K562 (cell line): ENCODE measurements at regions not wholly inside any gene's neighbourhood (a gene's known extent, or its start where the extent isn't known, plus 50 kb on each side); places are given as distances from the start of the nearest gene placed in this dataset.

ENCODE experiments used
- ARHGAP35 ChIP-seq: fragments of 450-650 bp; IDR thresholded peaks from 2 replicates; pipeline ENCODE4 v1.6.1; 2018; ENCODE audit not compliant: partially characterized antibody
- ARID3A ChIP-seq: IDR thresholded peaks from 2 replicates; pipeline ENCODE4 v1.6.1; 2012; ENCODE audit warnings: low read depth, low read length, improper control_type of control experiment, borderline replicate concordance
- CBFA2T2 ChIP-seq: fragments of 450-650 bp; conservative IDR thresholded peaks from 2 replicates; pipeline ENCODE4 v1.6.1; 2017; ENCODE audit warnings: mild to moderate bottlenecking
- CC2D1A ChIP-seq: fragments of 450-650 bp; IDR thresholded peaks from 2 replicates; pipeline ENCODE4 v1.6.1; 2017; ENCODE audit warnings: mild to moderate bottlenecking
- DMBX1 ChIP-seq: fragments of 250-450 bp; sonication (Bioruptor Pico); IDR thresholded peaks from 2 replicates; pipeline ENCODE4 v1.8.0; 2022; ENCODE audit warnings: inconsistent platforms, mild to moderate bottlenecking, moderate library complexity, borderline replicate concordance
- DPF2 ChIP-seq: fragments of 450-650 bp; IDR thresholded peaks from 2 replicates; pipeline ENCODE4 v1.6.1; 2016
- FOXA3 ChIP-seq, 2 experiments: fragments of 450-650 bp in 1 of 2; sonication (generic) in 1 of 2; formaldehyde crosslinking; IDR thresholded peaks in 1 of 2; conservative IDR thresholded peaks in 1 of 2; 2 replicates each; pipeline versions ENCODE4 v1.4.0 to v1.8.0; 2020 to 2022; ENCODE audit warnings: mild to moderate bottlenecking in 2 of 2, missing genetic modification reagents in 1 of 2
- FOXM1 ChIP-seq, 2 experiments: fragments of 450-650 bp in 1 of 2; sonication (generic) in 1 of 2; formaldehyde crosslinking in 1 of 2; IDR thresholded peaks; 2 replicates each; pipeline versions ENCODE4 v1.6.1 to v1.9.0; 2017 to 2022; ENCODE audit warnings: low read depth in 2 of 2, mild to moderate bottlenecking in 2 of 2, missing genetic modification reagents in 1 of 2, moderate library complexity in 1 of 2
- KLF10 ChIP-seq: fragments of 250-450 bp; sonication (Bioruptor Pico); IDR thresholded peaks from 2 replicates; pipeline ENCODE4 v1.6.1; 2021; ENCODE audit warnings: matching md5 sums
- KLF16 ChIP-seq: IDR thresholded peaks from 2 replicates; pipeline ENCODE4 v1.6.1; 2016; ENCODE audit warnings: antibody characterized with exemption
- MBD2 ChIP-seq: sonication (generic); IDR thresholded peaks from 2 replicates; pipeline ENCODE4 v1.6.1; 2016; ENCODE audit warnings: low read depth, borderline replicate concordance
- MECOM ChIP-seq: fragments of 250-450 bp; sonication (Bioruptor Pico); IDR thresholded peaks from 2 replicates; pipeline ENCODE4 v1.8.0; 2022; ENCODE audit warnings: inconsistent platforms
- MEF2A ChIP-seq: IDR thresholded peaks from 2 replicates; pipeline ENCODE4 v1.6.1; 2011; ENCODE audit warnings: low read depth, mild to moderate bottlenecking, low read length, moderate library complexity; ENCODE audit not compliant: control insufficient read depth
- MTA3 ChIP-seq: fragments of 450-650 bp; formaldehyde crosslinking; IDR thresholded peaks from 2 replicates; pipeline ENCODE4 v1.6.1; 2017; ENCODE audit warnings: mild to moderate bottlenecking, borderline replicate concordance
- NELFE ChIP-seq: IDR thresholded peaks from 2 replicates; pipeline ENCODE4 v1.6.1; 2011; ENCODE audit warnings: mild to moderate bottlenecking; ENCODE audit not compliant: insufficient read depth, insufficient read length
- NFE2L1 ChIP-seq: fragments of 450-650 bp; IDR thresholded peaks from 2 replicates; pipeline ENCODE4 v1.6.1; 2016; ENCODE audit warnings: missing genetic modification characterization, low read depth, mild to moderate bottlenecking, missing compliant biosample characterization, moderate library complexity, borderline replicate concordance
- NR4A1 ChIP-seq, 2 experiments: fragments of 250-450 bp in 1 of 2; fragments of 450-650 bp in 1 of 2; sonication (Bioruptor Pico) in 1 of 2; IDR thresholded peaks; 2 replicates each; pipeline versions ENCODE4 v1.4.0 to v1.6.1; 2016 to 2020; ENCODE audit warnings: mild to moderate bottlenecking in 2 of 2, missing compliant biosample characterization in 1 of 2, missing genetic modification characterization in 1 of 2, moderate library complexity in 1 of 2
- POLR2AphosphoS5 ChIP-seq: IDR thresholded peaks from 2 replicates; pipeline ENCODE4 v1.6.1; 2011; ENCODE audit warnings: mild to moderate bottlenecking, low read depth, low read length, moderate library complexity; ENCODE audit not compliant: control insufficient read depth, insufficient read depth
- SMAD3 ChIP-seq: fragments of 450-650 bp; formaldehyde crosslinking; conservative IDR thresholded peaks from 2 replicates; pipeline ENCODE4 v1.4.0; 2020; ENCODE audit warnings: mild to moderate bottlenecking
- SNRNP70 ChIP-seq: fragments of 200-400 bp; formaldehyde crosslinking; optimal IDR thresholded peaks from 2 replicates; pipeline ENCODE3; 2017; ENCODE audit warnings: low read depth, low read length
- SP1 ChIP-seq: sonication (generic); formaldehyde crosslinking; IDR thresholded peaks from 2 replicates; pipeline ENCODE4 v1.8.1; 2022; ENCODE audit warnings: mild to moderate bottlenecking, missing genetic modification reagents
- TBP ChIP-seq: optimal IDR thresholded peaks from 2 replicates; pipeline ENCODE3; 2011; ENCODE audit warnings: low read depth, low read length, improper control_type of control experiment
- TEAD2 ChIP-seq: fragments of 450-650 bp; IDR thresholded peaks from 2 replicates; pipeline ENCODE4 v1.6.1; 2016; ENCODE audit warnings: missing genetic modification characterization, control low read depth, missing compliant biosample characterization
- YY1 ChIP-seq, 3 experiments: IDR thresholded peaks; 2 replicates each; pipeline ENCODE4 v1.6.1; 2011; ENCODE audit warnings: low read length in 2 of 3, mild to moderate bottlenecking in 2 of 3, moderate library complexity in 2 of 3, borderline replicate concordance in 1 of 3, control low read depth in 1 of 3, low read depth in 1 of 3; ENCODE audit not compliant: insufficient read depth in 3 of 3, insufficient replicate concordance in 2 of 3, control insufficient read depth in 1 of 3, insufficient read length in 1 of 3; ENCODE audit errors: extremely low read depth in 1 of 3
- ZBTB1 ChIP-seq: sonication (generic); formaldehyde crosslinking; IDR thresholded peaks from 2 replicates; pipeline ENCODE4 v1.8.1; 2023; ENCODE audit warnings: missing genetic modification reagents, low read depth, mild to moderate bottlenecking, borderline replicate concordance
- ZBTB26 ChIP-seq: fragments of 450-650 bp; formaldehyde crosslinking; IDR thresholded peaks from 2 replicates; pipeline ENCODE4 v1.4.0; 2022; ENCODE audit warnings: missing genetic modification characterization
- ZNF143 ChIP-seq: sonication (generic); formaldehyde crosslinking; IDR thresholded peaks from 2 replicates; pipeline ENCODE4 v1.9.0; 2022; ENCODE audit warnings: mild to moderate bottlenecking, missing genetic modification reagents
- ZNF561 ChIP-seq: fragments of 450-650 bp; formaldehyde crosslinking; conservative IDR thresholded peaks from 2 replicates; pipeline ENCODE4 v1.4.0; 2020; ENCODE audit warnings: mild to moderate bottlenecking, moderate library complexity

- TF ChIP-seq ZBTB1 (CRISPR knock-in tag) (no peak), TEAD2 (no peak), MTA3 (no peak), ARHGAP35 (no peak), CC2D1A (no peak), ZNF143 (CRISPR knock-in tag) (no peak), ZNF561 (CRISPR knock-in tag) (no peak), SP1 (CRISPR knock-in tag) (no peak), DPF2 (0 out of 2 replicates have a peak, but pooled peaks have one; percentile 30), MEF2A (no peak), SNRNP70 (no peak), KLF16 (peak; percentile 87), YY1 (IDR thresholded peaks at IDR 0.05; ENCODE audit: borderline replicate concordance in 1 of 3, control insufficient read depth in 1 of 3, extremely low read depth in 1 of 3, insufficient read depth in 3 of 3, insufficient read length in 1 of 3, insufficient replicate concordance in 2 of 3, low read depth in 1 of 3, low read length in 2 of 3) (no peak), KLF10 (CRISPR knock-in tag) (no peak), FOXM1 (IDR thresholded peaks at IDR 0.05; ENCODE audit: low read depth) (no peak), FOXM1 (CRISPR knock-in tag; IDR thresholded peaks at IDR 0.05; ENCODE audit: low read depth) (no peak), MECOM (CRISPR knock-in tag) (peak; percentile 92), TBP (no peak), CBFA2T2 (peak; percentile 69), NR4A1 (CRISPR knock-in tag; IDR thresholded peaks at IDR 0.05) (no peak), NR4A1 (tag; IDR thresholded peaks at IDR 0.05) (no peak), NELFE (no peak), SMAD3 (no peak), FOXA3 (CRISPR knock-in tag; conservative IDR thresholded peaks at IDR 0.05 in 1 of 2, IDR thresholded peaks at IDR 0.05 in 1 of 2) (no peak), ZBTB26 (CRISPR knock-in tag) (no peak), NFE2L1 (tag) (no peak), DMBX1 (CRISPR knock-in tag) (no peak), MBD2 (no peak), ARID3A (no peak), POLR2AphosphoS5 (peak; percentile 44; the same call in 1 of the 2 replicates)
Measured at GRCh38 chr7:97450516-97450915, 281.4 kb upstream of the TAC1 start (continued).
